HG03378 (cell line): ENCODE measurements at regions not wholly inside any gene's neighbourhood (a gene's known extent, or its start where the extent isn't known, plus 50 kb on each side); places are given as distances from the start of the nearest gene placed in this dataset.
"Not testable (repeated sequence)": the region's sequence is repeated elsewhere in the genome, so short reads cannot be mapped to it uniquely, and the experiment has no call there.

ENCODE experiments used
- ATAC-seq: cut with Tn5 transposase; IDR thresholded peaks from one replicate; pipeline ENCODE4 v1.9.1; 2021; ENCODE audit warnings: mild to moderate bottlenecking, moderate library complexity; ENCODE audit not compliant: unreplicated experiment

DNA sequence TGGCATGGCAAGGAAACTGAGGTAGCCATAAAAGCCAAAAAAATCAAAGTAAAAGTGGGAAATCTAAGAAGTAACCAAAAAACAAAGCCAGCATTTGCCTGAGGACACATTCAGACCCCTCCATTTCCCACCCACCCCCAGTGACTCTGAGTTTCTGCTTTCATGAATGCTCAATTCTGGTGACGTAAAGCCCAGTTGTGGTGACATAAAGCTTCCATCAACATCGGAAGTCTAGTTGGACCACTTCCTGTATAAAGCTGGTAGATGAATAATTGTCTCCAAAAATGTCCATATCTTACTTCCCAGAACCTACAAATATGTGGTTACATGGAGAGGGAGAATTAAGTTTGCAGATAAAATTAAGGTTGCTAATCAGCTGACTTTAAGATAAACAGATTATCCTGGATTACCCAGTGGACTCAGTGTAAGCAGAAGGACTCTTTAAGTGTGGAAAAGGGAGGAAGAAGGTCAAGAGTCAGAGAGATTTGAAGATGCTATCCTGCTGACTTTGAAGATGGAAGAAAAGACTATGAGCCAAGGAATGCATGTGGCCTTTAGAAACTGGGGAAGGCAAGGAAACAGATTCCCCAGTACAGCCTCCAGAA, 62.0 kb upstream of the ST3GAL6 start:
- ATAC-seq: no peak

DNA sequence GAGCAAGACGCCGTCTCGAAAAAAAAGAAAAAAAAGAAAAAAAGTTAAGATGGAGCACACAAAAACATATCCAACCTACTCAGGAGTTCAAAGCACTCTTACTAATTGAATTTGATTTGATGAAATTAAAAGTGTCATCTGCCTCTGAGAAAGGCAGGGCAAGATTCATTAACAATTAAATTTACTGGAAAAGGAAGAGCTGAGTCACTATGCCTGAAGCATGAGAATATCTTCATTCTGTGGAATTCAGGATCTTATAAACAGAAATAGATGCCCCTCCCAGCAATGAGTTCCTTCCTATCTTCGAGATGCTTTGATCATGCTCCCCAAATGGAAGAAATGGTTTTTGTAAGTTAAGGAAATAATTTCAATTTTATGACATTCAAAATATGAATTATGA, 61.0 kb upstream of the ST3GAL6 start:
- ATAC-seq: no peak

DNA sequence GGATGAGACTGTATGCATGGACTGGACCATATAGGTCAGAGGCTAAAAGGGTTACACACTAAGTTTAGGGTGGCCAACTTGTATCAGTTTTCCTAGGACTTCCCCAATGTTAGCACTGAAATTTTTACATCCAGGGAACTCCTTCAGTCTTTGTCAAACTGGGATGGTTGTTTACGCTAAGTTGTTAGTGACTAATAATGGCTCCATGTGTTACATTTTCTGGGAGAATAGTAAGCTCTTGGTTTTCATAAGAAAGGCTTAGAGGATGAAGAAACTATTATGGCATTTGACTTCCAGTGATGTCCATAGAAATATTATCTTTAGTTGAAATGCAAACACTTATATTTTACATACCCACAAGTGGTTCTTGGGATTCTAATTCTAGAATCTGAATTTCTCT, 57.9 kb upstream of the ST3GAL6 start:
- no peak for ATAC-seq

DNA sequence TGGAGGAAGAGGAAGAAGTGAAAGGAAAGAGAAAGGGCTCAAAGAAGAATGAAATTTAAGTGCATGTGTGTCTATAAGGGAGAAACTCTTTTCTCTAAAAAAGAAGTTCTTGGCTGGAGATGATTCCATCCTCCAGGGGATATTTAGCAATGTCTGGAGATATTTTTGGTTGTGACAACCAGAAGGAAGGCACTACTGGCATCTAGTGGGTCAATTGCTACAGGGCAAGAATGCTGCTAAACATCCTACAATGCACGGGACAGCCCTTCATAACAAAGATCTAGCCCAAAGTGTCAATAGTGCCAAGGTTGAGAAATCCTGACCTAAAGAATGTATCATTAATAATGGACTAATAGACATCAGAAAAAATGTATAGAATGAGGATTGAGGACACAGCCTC, 57.4 kb upstream of the ST3GAL6 start:
- no peak for ATAC-seq

DNA sequence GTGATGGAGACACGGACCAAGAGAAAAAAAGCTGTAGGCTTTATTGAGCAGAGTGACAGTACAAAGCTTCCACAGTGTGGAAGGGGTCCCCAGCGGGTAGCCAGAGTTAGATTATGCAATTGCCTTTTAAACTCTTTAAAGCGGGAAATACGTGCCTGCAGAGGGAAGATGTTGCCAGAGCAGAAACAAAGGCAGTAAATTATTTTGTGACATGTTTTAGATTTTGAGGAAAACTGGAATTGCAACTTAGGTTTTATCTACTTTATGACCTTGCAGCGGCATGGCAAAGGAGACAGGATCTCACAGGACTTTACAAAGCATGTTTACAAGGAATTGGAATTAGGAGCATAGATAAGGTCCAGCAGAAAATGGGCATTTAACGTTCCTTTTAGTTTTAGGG, 54.5 kb upstream of the ST3GAL6 start:
- ATAC-seq: not testable (repeated sequence)

DNA sequence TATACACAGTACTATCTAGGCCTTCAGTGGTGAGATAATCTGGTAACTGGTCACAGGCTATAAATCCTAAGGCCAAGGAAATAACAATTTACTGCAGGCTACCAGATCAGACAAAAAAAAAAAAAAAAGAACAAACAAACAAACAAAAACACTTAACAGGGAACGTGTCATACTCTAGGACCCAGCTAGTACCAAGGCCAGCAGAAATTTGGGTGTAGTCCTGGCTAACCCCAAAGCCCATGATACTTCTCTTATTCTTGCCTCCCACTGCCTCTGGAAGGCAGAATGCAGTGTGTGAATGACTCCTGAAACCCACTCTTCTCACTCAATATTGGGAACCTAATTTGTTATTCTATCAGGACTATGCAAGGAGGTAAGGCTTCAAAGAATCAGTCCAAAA, 53.7 kb upstream of the ST3GAL6 start:
- no peak for ATAC-seq

DNA sequence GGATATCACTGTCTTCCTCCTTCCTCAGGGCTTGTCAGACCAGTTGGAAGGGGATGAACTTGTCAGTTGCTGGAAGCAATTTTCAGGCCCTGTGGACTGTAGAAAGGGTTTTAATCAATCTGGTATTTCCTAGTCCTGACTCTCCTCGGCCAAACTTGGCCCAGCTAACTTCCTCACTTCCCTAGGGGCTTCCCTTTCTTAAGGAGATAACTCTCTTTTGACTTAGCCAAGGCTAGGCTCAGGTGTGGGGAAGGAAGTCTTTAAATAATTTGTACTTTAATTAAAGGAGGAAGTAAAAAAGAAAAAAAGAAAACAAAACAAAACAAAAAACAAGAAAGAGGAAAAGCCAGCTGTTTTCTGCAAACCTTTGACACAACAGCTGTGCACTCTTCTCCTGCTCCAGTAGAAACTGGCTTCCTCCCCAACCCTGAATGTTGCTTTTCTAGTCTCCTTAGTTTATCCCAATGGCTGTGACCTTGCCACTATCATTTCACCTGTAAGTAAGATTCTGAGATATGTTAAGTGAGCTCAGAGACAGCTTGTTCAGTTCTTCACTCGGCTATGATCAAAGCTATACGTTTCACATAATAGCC, 53.0 kb upstream of the ST3GAL6 start:
- ATAC-seq: no peak

DNA sequence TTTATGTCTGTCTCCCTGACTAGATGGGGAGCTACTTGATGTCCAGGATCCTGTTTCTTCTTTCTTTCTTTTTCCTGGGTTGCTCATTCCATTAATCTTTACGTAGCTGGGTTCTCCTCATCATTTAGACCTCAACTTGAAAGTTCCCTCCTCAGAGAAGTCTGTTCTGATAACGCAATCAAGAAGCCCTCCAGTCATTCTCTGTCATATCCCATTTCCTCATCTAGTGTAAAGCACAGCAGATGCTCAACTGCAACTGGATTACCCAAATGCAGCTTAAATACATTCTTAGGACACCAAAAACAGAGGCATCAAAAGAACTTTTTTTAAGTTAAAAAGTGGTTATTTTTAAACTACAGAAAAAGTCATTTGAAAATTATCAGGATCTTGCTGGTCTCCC, 51.7 kb upstream of the ST3GAL6 start:
- ATAC-seq: no peak

DNA sequence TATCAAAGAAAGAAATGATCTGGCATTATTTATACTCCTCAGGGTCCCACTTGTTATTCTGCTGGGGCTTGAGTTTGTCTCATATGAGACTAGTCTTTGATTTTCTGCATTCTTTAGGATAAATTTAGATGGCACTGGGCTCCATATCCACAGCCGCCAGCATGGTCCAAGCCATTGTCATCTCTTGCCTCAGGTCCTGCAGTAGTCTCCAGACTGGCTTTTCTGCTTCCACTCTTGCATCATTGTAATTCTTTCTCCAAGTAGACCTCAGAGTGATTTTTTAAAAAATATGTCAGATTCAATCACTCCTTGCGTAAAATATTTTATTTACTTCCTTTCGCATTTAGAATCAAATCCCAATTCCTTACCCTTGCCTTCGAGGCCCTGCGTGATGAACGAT, 50.4 kb upstream of the ST3GAL6 start:
- ATAC-seq: no peak

DNA sequence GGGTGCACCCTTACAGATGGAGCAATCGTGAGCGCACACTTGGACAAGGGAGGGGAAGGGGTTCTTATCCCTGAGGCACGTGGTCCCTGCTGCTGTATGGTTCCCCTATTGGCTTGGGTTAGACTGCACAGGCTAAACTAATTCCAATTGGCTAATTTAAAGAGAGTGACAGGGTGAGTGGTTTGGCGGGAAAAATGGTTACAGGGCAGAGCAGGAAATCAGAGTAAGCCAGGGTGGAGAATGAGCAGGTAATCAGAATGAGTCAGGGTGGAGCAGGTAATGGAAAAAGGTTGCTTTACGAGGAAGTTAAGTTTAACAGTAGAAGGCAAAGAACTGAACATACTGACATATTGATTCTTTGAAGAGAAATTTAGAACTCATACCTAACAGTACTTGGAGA, 49.8 kb upstream of the ST3GAL6 start:
- not testable (repeated sequence) for ATAC-seq
